Lung (tissue), 11 donors: ENCODE measurements at regions not wholly inside any gene's neighbourhood (a gene's known extent, or its start where the extent isn't known, plus 50 kb on each side); places are given as distances from the start of the nearest gene placed in this dataset.

Experiments used
- ATAC-seq: fragments of 200-7000 bp; cut with Tn5 transposase; one replicate; pipeline ENCODE4 v1.9.1; 2020; ENCODE audit warnings: moderate number of reproducible peaks; ENCODE audit not compliant: insufficient read depth, low FRiP score
- DNase-seq, 3 donors: peaks; one replicate each; pipeline ENCODE4 v3.0.0-alpha.2; 2013 to 2017
- H3K27ac ChIP-seq, 2 donors: one replicate each; pipeline ENCODE4 v1.5.1; 2013; ENCODE audit warnings: mild to moderate bottlenecking in 2 of 2, moderate library complexity in 2 of 2, control low read depth in 1 of 2, inconsistent platforms in 1 of 2, low read depth in 1 of 2, low read length in 1 of 2
- H3K27me3 ChIP-seq, 3 donors: one replicate each; pipeline ENCODE4 v1.5.1; 2013; ENCODE audit warnings: low read length in 2 of 3; ENCODE audit not compliant: control insufficient read depth in 3 of 3, insufficient read depth in 3 of 3
- H3K36me3 ChIP-seq, 4 donors: one replicate each; pipeline ENCODE4 v1.5.1; 2013; ENCODE audit warnings: low read length in 4 of 4, mild to moderate bottlenecking in 1 of 4, moderate library complexity in 1 of 4; ENCODE audit not compliant: control insufficient read depth in 4 of 4, insufficient read depth in 4 of 4
- H3K4me1 ChIP-seq, 5 donors: one replicate each; pipeline ENCODE4 v1.5.1; 2013; ENCODE audit warnings: low read length in 5 of 5, mild to moderate bottlenecking in 2 of 5, moderate library complexity in 1 of 5; ENCODE audit not compliant: control insufficient read depth in 5 of 5, insufficient read depth in 5 of 5
- H3K4me3 ChIP-seq: one replicate; pipeline ENCODE4 v1.5.1; 2013; ENCODE audit warnings: mild to moderate bottlenecking, control low read depth, moderate library complexity
- H3K9ac ChIP-seq, 2 donors: one replicate each; pipeline ENCODE4 v1.5.1; 2013; ENCODE audit warnings: low read length in 2 of 2, control low read depth in 1 of 2; ENCODE audit not compliant: insufficient read depth in 1 of 2
- H3K9me3 ChIP-seq, 4 donors: one replicate each; pipeline ENCODE4 v1.5.1; 2013; ENCODE audit warnings: low read length in 3 of 4, mild to moderate bottlenecking in 1 of 4, moderate library complexity in 1 of 4; ENCODE audit not compliant: control insufficient read depth in 4 of 4, insufficient read depth in 3 of 4
- WGBS, 2 donors: extraction: QIAGEN DNeasy Blood & Tissue Kit; methylation state at CpG; one replicate each; pipeline ENCODE4 v1.1.7; 2013; 5-methylcytosine and 5-hydroxymethylcytosine counted together
- TF ChIP-seq, protein P1 (sequence below): IDR thresholded peaks from 2 replicates; pipeline ENCODE4 v1.5.1; 2012; ENCODE audit warnings: mild to moderate bottlenecking; ENCODE audit errors: control extremely low read depth, extremely low read depth
- donor health status: control.
- donor health status: control.
- donor health status: Bipolar disorder and iron deficiency.
- donor health status: healthy.
- donor health status: DM: yes; HTN: yes; CAD: no.

- Histone ChIP-seq H3K4me1 (no peaks in the 10 kb centered on the region), H3K4me3 (no peak overlapping the region), H3K27me3 (no peaks in the 10 kb centered on the region), H3K36me3 (no peaks in the 10 kb centered on the region), H3K9ac (no peak overlapping the region), H3K27ac (no peak overlapping the region), H3K9me3 (peaks cover 0 to 3% (median 0%) of the 10 kb centered on the region in 4 donors)
- TF ChIP-seq, protein P1, sequence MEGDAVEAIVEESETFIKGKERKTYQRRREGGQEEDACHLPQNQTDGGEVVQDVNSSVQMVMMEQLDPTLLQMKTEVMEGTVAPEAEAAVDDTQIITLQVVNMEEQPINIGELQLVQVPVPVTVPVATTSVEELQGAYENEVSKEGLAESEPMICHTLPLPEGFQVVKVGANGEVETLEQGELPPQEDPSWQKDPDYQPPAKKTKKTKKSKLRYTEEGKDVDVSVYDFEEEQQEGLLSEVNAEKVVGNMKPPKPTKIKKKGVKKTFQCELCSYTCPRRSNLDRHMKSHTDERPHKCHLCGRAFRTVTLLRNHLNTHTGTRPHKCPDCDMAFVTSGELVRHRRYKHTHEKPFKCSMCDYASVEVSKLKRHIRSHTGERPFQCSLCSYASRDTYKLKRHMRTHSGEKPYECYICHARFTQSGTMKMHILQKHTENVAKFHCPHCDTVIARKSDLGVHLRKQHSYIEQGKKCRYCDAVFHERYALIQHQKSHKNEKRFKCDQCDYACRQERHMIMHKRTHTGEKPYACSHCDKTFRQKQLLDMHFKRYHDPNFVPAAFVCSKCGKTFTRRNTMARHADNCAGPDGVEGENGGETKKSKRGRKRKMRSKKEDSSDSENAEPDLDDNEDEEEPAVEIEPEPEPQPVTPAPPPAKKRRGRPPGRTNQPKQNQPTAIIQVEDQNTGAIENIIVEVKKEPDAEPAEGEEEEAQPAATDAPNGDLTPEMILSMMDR: no peak
- 66 to 92% methylated on average over 1 of the region's 1 CpG for WGBS, 2 donors
- DNase-seq (no peak), ATAC-seq (no peak)
Measured at GRCh38 chrX:130516123-130516522, 114.3 kb downstream of the RBMX2 start.

- ATAC-seq: peak; percentile 19
Measured at GRCh38 chrX:130523460-130524394, 121.9 kb downstream of the RBMX2 start.

GRCh38 chrX:130524476-130525194, 122.8 kb downstream of the RBMX2 start:
- 79 to 84% methylated on average over 6 of the region's 6 CpGs for WGBS, 2 donors

More at GRCh38 chrX:130523460-130524394, 121.9 kb downstream of the RBMX2 start:
- 18 to 36% methylated on average over 30 to 42 of the region's 42 CpGs for whole genome bisulfite sequencing, 2 donors
- TF ChIP-seq, protein P1: no peak
- Histone ChIP-seq H3K4me3 (no peak overlapping the region), H3K4me1 (no peaks in the 10 kb centered on the region), H3K27me3 (no peaks in the 10 kb centered on the region), H3K9ac (no peak overlapping the region), H3K36me3 (no peaks in the 10 kb centered on the region), H3K9me3 (peaks cover 0 to 3% (median 0%) of the 10 kb centered on the region in 4 donors), H3K27ac (no peak overlapping the region)
- DNase-seq: peak; percentile 35 to 60 (median 46)

More at GRCh38 chrX:130524476-130525194, 122.8 kb downstream of the RBMX2 start:
- H3K27me3 ChIP-seq: no peaks in the 10 kb centered on the region
- H3K9ac ChIP-seq: no peak overlapping the region
- no peaks in the 10 kb centered on the region for H3K36me3 ChIP-seq
- peaks cover 0 to 3% (median 0%) of the 10 kb centered on the region in 4 donors for H3K9me3 ChIP-seq
- no peak overlapping the region for H3K27ac ChIP-seq
- TF ChIP-seq, protein P1: no peak
- H3K4me1 ChIP-seq: no peaks in the 10 kb centered on the region
- ATAC-seq (no peak), DNase-seq (no peak)
- H3K4me3 ChIP-seq: no peak overlapping the region
